ENCODE measurements at regions not wholly inside any gene's neighbourhood (a gene's known extent, or its start where the extent isn't known, plus 50 kb on each side); places are given as distances from the start of the nearest gene placed in this dataset.

DNA sequence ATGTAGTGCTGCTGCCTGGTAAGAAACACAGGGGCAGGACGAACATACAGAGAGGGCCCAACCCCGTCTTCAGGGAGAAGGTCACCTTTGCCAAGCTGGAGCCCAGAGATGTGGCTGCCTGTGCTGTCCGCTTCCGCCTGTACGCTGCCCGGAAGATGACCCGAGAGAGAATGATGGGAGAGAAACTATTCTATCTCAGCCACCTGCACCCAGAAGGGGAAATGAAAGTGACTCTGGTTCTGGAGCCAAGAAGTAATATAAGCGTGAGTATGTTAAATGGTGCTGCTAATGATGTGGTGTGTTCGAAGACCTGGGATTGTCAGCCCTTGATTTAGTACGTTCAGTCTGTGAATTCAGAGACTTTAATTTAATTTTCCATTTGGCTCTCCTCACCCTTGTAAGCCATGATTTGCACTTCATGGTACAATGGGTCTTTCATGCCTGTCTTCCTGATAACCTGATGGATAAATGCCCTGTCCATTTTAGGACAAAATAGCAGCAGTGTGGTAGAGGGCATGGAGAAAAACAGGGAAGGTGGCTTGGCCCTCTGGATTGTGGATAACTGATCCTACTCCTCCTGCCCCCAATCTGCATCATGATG, 318.9 kb downstream of the SNAPC1 start:
- H3K27ac ChIP-seq (ENCODE audit: insufficient read depth, low read length): no peak overlapping the region
- no peaks in the 10 kb centered on the region for H3K79me2 ChIP-seq (ENCODE audit: control insufficient read depth, insufficient read depth, low read length)
- no peak for DNase-seq (ENCODE audit: low read depth in 2 of 2)
- H2AFZ ChIP-seq (ENCODE audit: low read length): no peak overlapping the region
- no peaks in the 10 kb centered on the region for H3K27me3 ChIP-seq (ENCODE audit: control insufficient read depth, insufficient read depth, low read length)
- no peaks in the 10 kb centered on the region for H4K20me1 ChIP-seq (ENCODE audit: control insufficient read depth, extremely low read depth, insufficient read depth, low read length)
- no peak overlapping the region for H3K9ac ChIP-seq (ENCODE audit: insufficient read depth, low read length)
- no peaks in the 10 kb centered on the region for H3K36me3 ChIP-seq (ENCODE audit: control insufficient read depth, insufficient read depth, low read length)
- H3K4me1 ChIP-seq (ENCODE audit: control insufficient read depth, extremely low read depth, insufficient read depth, low read length): no peaks in the 10 kb centered on the region
- no peak overlapping the region for H3K4me3 ChIP-seq (replicated peaks in 1 of 4; ENCODE audit: control extremely low read depth in 1 of 4, insufficient read depth in 1 of 4, low read depth in 3 of 4, low read length in 4 of 4)
- TF ChIP-seq EZH2 (IDR thresholded peaks at IDR 0.05; ENCODE audit: low read length, missing control alignments): no peak
- TF ChIP-seq, protein P1, sequence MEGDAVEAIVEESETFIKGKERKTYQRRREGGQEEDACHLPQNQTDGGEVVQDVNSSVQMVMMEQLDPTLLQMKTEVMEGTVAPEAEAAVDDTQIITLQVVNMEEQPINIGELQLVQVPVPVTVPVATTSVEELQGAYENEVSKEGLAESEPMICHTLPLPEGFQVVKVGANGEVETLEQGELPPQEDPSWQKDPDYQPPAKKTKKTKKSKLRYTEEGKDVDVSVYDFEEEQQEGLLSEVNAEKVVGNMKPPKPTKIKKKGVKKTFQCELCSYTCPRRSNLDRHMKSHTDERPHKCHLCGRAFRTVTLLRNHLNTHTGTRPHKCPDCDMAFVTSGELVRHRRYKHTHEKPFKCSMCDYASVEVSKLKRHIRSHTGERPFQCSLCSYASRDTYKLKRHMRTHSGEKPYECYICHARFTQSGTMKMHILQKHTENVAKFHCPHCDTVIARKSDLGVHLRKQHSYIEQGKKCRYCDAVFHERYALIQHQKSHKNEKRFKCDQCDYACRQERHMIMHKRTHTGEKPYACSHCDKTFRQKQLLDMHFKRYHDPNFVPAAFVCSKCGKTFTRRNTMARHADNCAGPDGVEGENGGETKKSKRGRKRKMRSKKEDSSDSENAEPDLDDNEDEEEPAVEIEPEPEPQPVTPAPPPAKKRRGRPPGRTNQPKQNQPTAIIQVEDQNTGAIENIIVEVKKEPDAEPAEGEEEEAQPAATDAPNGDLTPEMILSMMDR (conservative IDR thresholded peaks at IDR 0.05 in 1 of 2, IDR thresholded peaks at IDR 0.05 in 1 of 2; ENCODE audit: low read depth in 1 of 2, low read length in 2 of 2): no peak
- no peaks in the 10 kb centered on the region for H3K9me3 ChIP-seq (ENCODE audit: control insufficient read depth, insufficient read depth, low read depth, low read length)
- H3K4me2 ChIP-seq (ENCODE audit: extremely low read depth, insufficient read depth, low read length): no peak overlapping the region

DNA sequence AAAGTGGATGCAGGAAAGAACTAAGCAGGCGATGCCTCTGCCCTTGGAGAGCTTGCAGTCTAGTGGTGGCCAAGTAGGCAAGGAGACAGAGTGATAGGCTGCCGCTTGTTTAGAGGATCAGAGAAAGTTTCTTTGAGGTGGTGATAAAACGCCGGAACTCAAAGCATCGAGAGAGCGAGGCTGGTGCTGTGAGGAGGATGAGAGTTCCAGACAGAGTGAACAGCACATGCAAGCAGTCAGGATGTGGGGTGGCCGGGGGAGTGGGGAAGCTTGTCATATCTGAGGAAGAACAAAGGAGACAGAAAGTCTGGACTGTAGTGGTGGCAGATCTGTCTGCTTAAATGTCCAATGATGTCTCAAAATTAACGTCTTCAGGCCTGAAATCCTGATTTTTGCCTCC, 319.7 kb downstream of the SNAPC1 start:
- Histone ChIP-seq H3K4me1 (ENCODE audit: control insufficient read depth, extremely low read depth, insufficient read depth, low read length) (no peaks in the 10 kb centered on the region), H3K9me3 (ENCODE audit: control insufficient read depth, insufficient read depth, low read depth, low read length) (no peaks in the 10 kb centered on the region), H3K79me2 (ENCODE audit: control insufficient read depth, insufficient read depth, low read length) (no peaks in the 10 kb centered on the region), H3K4me3 (replicated peaks in 1 of 4; ENCODE audit: control extremely low read depth in 1 of 4, insufficient read depth in 1 of 4, low read depth in 3 of 4, low read length in 4 of 4) (no peak overlapping the region), H3K27ac (ENCODE audit: insufficient read depth, low read length) (no peak overlapping the region), H2AFZ (ENCODE audit: low read length) (no peak overlapping the region), H4K20me1 (ENCODE audit: control insufficient read depth, extremely low read depth, insufficient read depth, low read length) (no peaks in the 10 kb centered on the region), H3K9ac (ENCODE audit: insufficient read depth, low read length) (no peak overlapping the region), H3K4me2 (ENCODE audit: extremely low read depth, insufficient read depth, low read length) (no peak overlapping the region), H3K36me3 (ENCODE audit: control insufficient read depth, insufficient read depth, low read length) (no peaks in the 10 kb centered on the region), H3K27me3 (ENCODE audit: control insufficient read depth, insufficient read depth, low read length) (no peaks in the 10 kb centered on the region)
- no peak for DNase-seq (ENCODE audit: low read depth in 2 of 2)
- TF ChIP-seq, protein P1 (conservative IDR thresholded peaks at IDR 0.05 in 1 of 2, IDR thresholded peaks at IDR 0.05 in 1 of 2; ENCODE audit: low read depth in 1 of 2, low read length in 2 of 2): no peak
- TF ChIP-seq EZH2 (IDR thresholded peaks at IDR 0.05; ENCODE audit: low read length, missing control alignments): no peak

DNA sequence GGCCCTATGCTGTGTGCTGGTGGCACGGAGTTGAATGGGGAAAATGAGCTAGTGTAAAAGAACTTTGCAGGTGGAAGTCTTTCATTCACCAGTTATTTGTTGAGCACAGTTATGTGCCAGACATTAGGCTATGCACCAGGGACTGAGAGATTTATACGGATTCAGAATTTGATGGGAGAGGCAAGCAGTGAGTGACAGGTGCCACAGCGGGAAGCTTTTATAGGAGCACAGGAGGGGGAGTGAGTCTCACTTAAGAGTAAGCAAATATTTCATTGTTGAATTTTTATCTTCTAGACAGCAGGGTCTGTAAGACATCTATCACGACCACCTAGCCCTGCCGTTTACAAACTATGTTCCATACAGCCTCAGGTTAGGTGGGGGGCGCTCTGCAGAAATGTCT, 320.6 kb downstream of the SNAPC1 start:
- no peak for DNase-seq (ENCODE audit: low read depth in 2 of 2)
- no peaks in the 10 kb centered on the region for H3K4me1 ChIP-seq (ENCODE audit: control insufficient read depth, extremely low read depth, insufficient read depth, low read length)
- TF ChIP-seq, protein P1 (conservative IDR thresholded peaks at IDR 0.05 in 1 of 2, IDR thresholded peaks at IDR 0.05 in 1 of 2; ENCODE audit: low read depth in 1 of 2, low read length in 2 of 2): no peak
- TF ChIP-seq EZH2 (IDR thresholded peaks at IDR 0.05; ENCODE audit: low read length, missing control alignments): no peak
- H3K36me3 ChIP-seq (ENCODE audit: control insufficient read depth, insufficient read depth, low read length): no peaks in the 10 kb centered on the region
- H2AFZ ChIP-seq (ENCODE audit: low read length): no peak overlapping the region
- no peaks in the 10 kb centered on the region for H4K20me1 ChIP-seq (ENCODE audit: control insufficient read depth, extremely low read depth, insufficient read depth, low read length)
- H3K9ac ChIP-seq (ENCODE audit: insufficient read depth, low read length): no peak overlapping the region
- H3K4me3 ChIP-seq (replicated peaks in 1 of 4; ENCODE audit: control extremely low read depth in 1 of 4, insufficient read depth in 1 of 4, low read depth in 3 of 4, low read length in 4 of 4): no peak overlapping the region
- H3K4me2 ChIP-seq (ENCODE audit: extremely low read depth, insufficient read depth, low read length): no peak overlapping the region
- no peaks in the 10 kb centered on the region for H3K27me3 ChIP-seq (ENCODE audit: control insufficient read depth, insufficient read depth, low read length)
- H3K27ac ChIP-seq (ENCODE audit: insufficient read depth, low read length): no peak overlapping the region
- H3K9me3 ChIP-seq (ENCODE audit: control insufficient read depth, insufficient read depth, low read depth, low read length): no peaks in the 10 kb centered on the region
- no peaks in the 10 kb centered on the region for H3K79me2 ChIP-seq (ENCODE audit: control insufficient read depth, insufficient read depth, low read length)

Measured in fibroblast of lung (primary cell).